K562 (cell line): ENCODE measurements at regions not wholly inside any gene's neighbourhood (a gene's known extent, or its start where the extent isn't known, plus 50 kb on each side); places are given as distances from the start of the nearest gene placed in this dataset.

Experiments used
- EP400 ChIP-seq: fragments of 450-650 bp; IDR thresholded peaks from 2 replicates; pipeline ENCODE4 v1.6.1; 2017; ENCODE audit warnings: antibody characterized with exemption, mild to moderate bottlenecking, moderate library complexity
- GATA2 ChIP-seq: sonication (generic); formaldehyde crosslinking; IDR thresholded peaks from 2 replicates; pipeline ENCODE4 v1.4.0; 2020; ENCODE audit warnings: mild to moderate bottlenecking, missing genetic modification reagents
- ZMIZ1 ChIP-seq, 2 experiments: fragments of 150-350 bp in 1 of 2; IDR thresholded peaks; 2 replicates each; pipeline ENCODE4 v1.6.1; 2012 to 2016; ENCODE audit warnings: low read depth in 2 of 2, low read length in 2 of 2, mild to moderate bottlenecking in 1 of 2, moderate library complexity in 1 of 2
- ZNF507 ChIP-seq: conservative IDR thresholded peaks from 2 replicates; pipeline ENCODE4 v1.6.1; 2017; ENCODE audit warnings: missing genetic modification characterization, missing compliant biosample characterization
- ZNF518B ChIP-seq: fragments of 250-450 bp; sonication (Bioruptor Pico); IDR thresholded peaks from 2 replicates; pipeline ENCODE4 v1.5.0; 2021; ENCODE audit warnings: mild to moderate bottlenecking, moderate library complexity
- ZSCAN29 ChIP-seq: fragments of 450-650 bp; IDR thresholded peaks from 2 replicates; pipeline ENCODE4 v1.6.1; 2017

GRCh38 chr14:98035396-98035795 is 1236.6 kb downstream of the BCL11B start (continued):
- TF ChIP-seq ZMIZ1 (IDR thresholded peaks at IDR 0.05; ENCODE audit: low read depth in 2 of 2, low read length in 2 of 2) (no peak), ZNF518B (CRISPR knock-in tag) (no peak), GATA2 (CRISPR knock-in tag) (no peak), ZSCAN29 (no peak), ZNF507 (tag) (no peak), EP400 (no peak)
